NOMO-1 (cell line): ENCODE measurements at regions not wholly inside any gene's neighbourhood (a gene's known extent, or its start where the extent isn't known, plus 50 kb on each side); places are given as distances from the start of the nearest gene placed in this dataset.

ENCODE experiments used
- DNase-seq, 2 experiments: peaks; one replicate each; lab custom pipeline; 2025; ENCODE audit not compliant: unreplicated experiment in 2 of 2; lab: John Stamatoyannopoulos, UW

GRCh38 chr7:136079066-136079465, 101.9 kb upstream of the MTPN start:
- no peak for DNase-seq

- DNase-seq: no peak
Observed at GRCh38 chr7:136078630-136079029, 101.5 kb upstream of the MTPN start.

DNA sequence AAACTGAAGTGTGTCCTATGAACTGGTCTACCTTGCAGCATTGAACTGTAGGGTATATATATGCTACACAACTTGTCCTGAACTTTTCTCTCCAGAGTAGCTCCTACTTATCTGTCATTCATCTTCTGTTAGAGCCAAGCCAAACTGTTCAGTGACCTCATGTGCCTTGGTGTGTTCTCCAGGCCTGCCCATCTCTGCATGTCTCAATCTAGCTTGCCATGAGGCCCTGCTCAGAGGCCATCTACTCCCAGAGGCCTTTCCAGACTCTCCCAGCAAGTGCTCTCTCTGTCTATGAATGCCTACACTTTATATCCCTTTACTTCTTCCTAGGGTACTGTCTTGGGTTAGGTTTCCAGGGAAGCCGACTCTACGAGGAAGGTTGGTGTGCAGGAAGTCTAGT, 99.8 kb upstream of the MTPN start:
- no peak for DNase-seq

DNA sequence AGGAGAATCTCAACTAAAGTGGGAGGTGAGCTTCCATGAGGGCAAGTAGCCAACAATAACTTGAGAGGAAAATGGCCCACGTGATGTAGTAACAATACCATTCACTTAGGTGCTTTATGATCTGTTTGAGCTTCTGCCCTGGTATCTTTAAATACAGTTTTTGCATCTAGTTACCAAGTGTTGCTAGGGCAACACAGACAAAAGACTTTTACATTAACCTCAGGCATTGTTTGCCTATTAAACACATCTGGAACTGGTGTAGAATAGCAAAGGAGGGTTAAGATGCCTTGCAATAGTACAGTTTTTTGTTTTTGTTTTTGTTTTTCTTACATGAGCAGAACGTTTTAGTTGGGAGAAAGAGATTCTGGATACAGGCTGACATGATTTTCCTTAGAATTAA, 97.7 kb upstream of the MTPN start:
- no peak for DNase-seq

DNA sequence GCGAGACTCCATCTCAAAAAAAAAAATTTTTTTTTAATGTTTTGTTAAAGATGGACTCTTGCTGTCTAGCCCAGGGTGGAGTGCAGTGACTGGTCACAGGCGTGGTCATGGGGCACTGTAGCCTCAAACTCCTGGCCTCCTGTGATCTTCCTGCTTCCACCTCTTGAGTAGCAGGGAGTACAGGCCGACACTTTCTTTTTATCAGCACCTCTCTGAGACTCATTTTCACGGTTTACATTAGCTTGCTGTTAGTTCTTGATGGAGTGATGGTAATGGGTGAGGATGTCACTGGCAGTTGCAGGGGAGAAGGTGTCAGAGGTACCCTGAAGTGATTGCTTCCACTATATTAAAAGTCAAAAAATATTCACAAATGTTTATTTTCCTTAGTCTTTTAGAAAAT, 95.3 kb upstream of the MTPN start:
- DNase-seq: no peak

DNA sequence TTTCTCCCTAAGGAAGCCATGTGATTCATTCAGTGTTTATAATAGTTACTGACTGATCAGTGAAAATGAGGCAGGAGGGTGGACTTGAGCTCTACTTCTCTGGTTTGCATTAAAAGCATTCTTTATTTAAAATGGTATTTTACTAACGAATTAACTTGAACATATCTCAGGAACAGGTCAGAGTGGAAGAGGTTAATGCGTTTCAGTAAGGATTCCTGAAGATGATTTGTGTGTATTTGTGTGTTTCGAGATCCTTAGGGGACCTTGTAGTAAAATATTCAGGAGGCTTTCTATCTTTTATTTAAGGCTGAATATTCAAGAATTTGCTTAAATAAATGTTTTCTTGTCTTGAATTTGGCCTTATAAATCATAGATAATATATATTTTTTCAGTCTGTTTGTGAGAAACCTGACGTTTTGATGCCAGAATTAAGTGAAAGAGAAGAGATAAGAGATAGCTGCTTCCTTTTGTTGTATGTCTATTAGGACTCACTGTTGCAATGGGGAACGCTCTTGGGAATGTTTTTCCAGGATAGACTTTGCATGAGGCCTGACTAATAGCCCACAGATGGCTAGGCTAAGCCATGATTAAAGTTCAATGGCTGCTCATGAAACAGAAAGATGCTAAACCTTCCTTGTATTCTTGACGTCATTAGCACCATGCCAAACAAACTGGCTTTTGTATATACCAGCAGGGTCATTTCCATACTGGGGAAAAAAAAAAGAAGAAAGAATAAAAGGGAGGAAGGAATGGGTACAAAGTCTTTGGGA, 93.8 kb upstream of the MTPN start:
- no peak for DNase-seq

GRCh38 chr7:136069840-136070529, 92.8 kb upstream of the MTPN start:
- no peak for DNase-seq

- no peak for DNase-seq
Observed at GRCh38 chr7:136067277-136067676, 90.1 kb upstream of the MTPN start.

DNA sequence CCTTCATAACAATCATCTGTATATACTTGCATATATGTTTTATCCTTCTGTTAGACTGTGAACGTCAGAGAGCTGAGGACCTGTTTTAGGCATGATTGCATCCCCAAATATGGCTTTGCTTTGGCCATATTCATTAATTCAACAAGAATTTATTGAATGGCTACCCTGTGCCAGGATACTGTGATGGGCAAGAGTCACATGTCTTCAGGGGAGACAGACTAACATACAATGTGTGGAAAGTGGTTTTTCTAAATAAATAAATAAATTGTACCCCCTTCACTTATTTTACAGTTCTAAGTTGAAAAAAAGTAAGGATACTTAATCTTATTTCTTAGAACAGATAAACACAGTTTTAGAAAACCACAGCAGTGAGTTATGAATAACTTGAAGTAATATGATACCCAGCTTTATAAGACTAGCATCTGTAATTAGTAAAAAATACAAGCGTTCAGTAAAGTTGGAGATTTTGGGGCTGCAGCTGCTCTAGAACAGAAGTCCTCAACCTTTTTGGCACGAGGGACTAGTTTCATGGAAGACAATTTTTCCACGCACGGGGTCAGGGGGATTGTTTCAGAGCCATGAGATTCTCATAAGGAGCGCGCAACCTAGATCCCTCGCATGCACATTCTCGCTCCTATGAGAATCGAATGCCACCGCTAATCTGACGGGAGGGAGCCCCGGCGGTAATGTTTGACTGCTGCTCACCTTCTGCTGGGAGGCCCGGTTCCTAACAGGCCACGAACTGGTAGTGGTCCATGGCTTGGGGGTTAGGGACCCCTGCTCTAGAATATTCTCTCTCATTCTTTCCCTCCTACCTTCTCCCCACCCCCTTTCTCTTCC, 89.4 kb upstream of the MTPN start:
- DNase-seq: no peak

GRCh38 chr7:136064627-136065237, 87.6 kb upstream of the MTPN start:
- DNase-seq: no peak

DNA sequence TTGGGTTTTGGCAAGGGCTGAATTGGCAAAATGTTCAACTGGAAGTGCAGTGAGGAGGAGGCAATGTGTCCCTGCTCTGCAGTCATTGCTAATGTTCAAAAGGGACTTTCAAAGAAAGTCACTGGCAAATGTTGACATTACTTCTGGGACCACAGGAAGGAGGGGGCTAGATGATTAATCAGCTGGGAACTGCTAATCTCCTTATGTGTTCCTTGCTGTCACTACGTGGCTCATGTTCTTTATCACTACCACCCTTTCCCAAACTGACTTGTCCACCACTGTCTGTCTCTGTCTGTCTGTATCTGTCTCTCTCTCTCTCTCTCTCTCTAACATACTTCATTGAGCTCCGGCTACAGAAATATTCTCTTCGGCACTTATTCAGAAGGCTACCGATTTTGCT, 86.9 kb upstream of the MTPN start:
- no peak for DNase-seq

- DNase-seq: no peak
Observed at GRCh38 chr7:136063326-136063666, 86.1 kb upstream of the MTPN start.

DNA sequence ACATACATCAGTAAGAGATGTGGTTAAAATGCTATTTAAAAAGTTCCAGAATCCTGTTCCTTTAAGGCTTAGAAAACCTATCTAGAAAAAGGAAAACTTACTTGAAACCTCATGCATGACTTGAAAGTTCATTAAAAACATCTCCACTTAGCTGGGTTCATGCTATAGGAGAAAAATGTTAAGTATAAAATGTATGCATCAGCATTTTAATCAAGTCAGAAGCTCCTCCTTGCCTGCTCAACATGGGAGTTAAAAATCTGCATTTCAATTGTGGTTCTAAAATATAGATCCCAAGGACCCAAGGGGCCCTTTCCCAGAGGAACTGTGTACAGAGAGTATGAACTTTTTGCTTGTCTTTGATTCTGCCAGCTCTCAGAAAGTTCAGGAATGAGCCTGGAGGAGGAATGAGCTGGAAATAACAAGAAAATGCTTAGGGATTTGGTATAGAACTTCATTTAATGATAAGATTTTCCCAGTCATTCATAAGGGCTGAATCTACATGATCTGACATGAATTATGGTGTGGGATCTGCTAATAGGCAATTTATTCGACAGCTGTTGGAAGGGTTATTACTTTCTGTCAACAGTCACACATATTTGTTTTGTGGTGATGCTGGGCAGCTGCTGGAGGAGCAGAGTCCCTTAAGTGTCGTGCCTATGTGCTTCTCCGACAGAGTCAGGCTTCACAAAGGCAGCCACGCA, 85.6 kb upstream of the MTPN start:
- DNase-seq: no peak

- no peak for DNase-seq
Observed at GRCh38 chr7:136061433-136061832, 84.3 kb upstream of the MTPN start.

DNA sequence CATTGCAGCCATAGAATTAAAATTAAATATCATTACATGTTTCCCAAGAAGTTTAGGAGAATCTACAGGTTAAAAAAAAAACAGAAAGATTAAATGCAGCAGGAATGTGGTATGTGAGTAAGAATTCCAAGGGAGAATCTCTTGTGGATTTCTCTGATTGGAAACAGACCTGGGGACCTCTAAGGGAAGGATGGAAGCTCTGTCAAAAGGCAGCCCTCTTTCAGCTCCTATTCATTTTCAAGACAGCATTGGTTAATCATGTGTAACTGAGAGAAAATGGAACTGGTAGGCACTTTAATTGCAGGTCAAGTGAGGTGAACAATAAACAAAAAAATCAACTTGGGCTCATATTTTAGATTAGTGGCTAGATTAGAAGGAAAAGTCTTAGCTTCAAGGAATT, 81.4 kb upstream of the MTPN start:
- no peak for DNase-seq

DNA sequence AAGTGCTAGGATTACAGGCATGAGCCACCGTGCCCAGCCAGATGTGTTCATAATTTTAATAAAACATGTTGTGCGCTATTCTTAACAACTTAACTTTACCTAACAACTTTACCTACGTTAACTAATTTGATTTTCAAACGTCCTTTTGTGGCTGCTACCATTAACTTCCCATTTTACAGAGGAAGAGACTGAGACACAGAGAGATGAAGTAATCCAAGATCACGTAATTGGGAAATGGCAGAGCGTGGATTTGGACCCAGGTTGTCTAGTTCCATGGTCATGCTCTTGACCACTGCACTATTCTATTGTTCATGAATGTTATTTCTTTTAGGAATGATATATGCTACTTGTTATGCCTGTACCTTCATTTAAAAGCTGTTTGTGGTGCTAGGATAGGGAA, 80.3 kb upstream of the MTPN start:
- no peak for DNase-seq

DNA sequence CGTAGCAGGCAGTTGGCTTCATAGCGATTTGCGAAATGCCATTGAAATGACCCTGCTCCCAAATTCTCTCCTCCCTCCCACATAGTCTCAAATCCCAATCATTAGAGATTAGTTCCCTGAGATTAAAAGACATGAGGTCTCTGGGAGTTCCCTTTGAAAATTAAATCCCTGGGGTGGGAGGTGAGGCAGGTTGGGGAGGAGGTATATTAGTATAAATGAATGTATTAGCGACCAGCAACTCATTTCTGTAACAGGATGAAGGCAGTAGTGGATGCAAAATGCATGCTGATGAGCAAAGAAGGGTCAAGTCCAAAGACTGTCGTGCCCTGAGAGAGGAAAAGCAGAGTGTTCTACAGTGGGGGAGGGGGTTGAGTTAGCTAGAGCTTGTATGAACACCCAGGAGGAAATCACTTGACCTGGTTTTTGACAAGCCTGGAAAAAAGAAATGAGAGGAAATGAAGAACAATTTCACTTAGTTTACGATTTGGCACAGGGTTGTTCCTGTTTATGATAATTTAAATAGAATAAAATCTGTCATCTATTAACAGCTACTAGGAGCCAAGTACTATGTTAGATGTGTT, 79.6 kb upstream of the MTPN start:
- no peak for DNase-seq

GRCh38 chr7:136055266-136055665, 78.1 kb upstream of the MTPN start:
- no peak for DNase-seq

DNA sequence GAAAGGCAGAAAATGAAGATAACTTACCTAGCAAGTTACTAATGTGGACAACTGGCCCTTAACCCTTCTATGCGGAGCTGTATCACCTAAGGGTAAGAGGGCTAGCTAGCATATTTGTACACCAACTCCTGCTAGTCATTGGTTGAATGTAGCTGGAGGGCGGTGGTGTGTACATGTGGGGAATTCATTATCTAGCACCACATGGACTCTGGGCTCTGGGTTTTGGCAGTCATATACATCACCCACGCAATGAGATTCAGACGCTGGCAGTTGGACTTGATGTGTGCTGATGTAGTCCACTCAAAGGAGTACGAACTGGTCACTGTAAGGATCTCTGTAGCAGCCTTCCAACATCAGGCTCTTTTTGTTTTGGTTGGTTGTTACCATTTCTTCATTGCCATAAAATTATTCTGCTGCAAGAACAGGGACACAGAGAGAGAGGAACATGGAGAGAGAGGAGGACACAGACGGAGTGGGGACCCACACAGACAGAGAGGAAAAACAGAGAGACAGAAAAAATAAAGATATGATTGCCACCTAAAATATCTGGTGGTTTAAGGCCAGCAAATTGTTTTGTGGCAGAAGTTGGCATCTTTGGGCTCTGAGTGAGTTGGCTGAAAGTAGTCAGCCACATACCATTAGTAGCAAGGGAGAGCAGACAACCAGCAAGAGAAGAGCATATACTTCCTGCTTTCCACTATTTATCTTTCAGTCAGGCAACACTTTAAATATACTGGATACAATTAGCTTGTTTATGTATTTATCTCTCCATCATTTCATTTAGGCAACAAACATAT, 76.7 kb upstream of the MTPN start:
- no peak for DNase-seq
